SIG-M5 treated with dmso at 0.1 percent for 504 hours (cell line): ENCODE measurements at regions not wholly inside any gene's neighbourhood (a gene's known extent, or its start where the extent isn't known, plus 50 kb on each side); places are given as distances from the start of the nearest gene placed in this dataset.
"Not testable (repeated sequence)": the region's sequence is repeated elsewhere in the genome, so short reads cannot be mapped to it uniquely, and the experiment has no call there.

Experiments used
- DNase-seq: peaks from one replicate; lab custom pipeline; 2025; ENCODE audit not compliant: unreplicated experiment; lab: John Stamatoyannopoulos, UW

DNA sequence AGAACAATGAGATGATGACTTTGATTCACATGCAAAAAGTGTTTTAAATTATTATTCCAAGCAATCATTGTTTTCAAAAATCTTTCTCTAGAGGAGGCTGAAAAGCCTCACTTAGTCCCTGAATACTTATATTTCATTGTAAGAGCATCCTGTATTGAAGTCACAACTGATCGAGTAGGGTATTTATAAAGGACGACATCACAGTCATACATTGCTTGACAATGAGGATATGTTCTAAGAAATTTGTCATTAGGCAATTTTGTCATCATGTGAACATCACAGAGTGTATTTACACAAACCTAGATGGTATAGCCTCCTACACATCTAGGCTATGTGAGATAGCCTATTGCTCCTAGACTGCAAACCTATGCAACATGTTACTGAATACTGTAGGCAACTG is 510.4 kb upstream of the RGMB start:
- DNase-seq, result no peak

- no peak for DNase-seq
Observed at GRCh38 chr5:98268162-98268860, 505.2 kb upstream of the RGMB start.

- no peak for DNase-seq
Observed at GRCh38 chr5:98275980-98276379, 497.5 kb upstream of the RGMB start.

- no peak for DNase-seq
Observed at GRCh38 chr5:98282521-98282920, 490.9 kb upstream of the RGMB start.

- no peak for DNase-seq
Observed at GRCh38 chr5:98292496-98292895, 481.0 kb upstream of the RGMB start.

GRCh38 chr5:98296426-98296825 is 477.0 kb upstream of the RGMB start:
- DNase-seq, result no peak

DNA sequence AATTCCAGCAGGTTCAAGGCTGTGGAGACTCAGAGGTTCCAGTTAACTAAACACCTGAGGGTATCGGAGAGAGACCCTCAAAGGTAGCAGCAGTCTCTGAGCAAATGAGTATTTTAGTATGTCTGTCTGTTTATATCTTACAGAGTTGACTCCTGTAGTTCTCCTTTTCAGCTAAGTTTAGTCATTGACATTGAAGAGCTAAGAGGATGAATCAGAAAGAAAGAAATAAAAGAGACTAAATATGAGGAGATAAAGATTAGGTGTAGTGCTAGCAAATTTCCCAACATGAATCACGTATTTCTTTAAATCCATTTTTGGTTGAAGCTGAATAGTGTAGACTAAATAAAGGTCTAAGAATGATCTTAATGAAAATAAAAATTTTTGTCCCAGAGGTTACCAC is 474.0 kb upstream of the RGMB start:
- DNase-seq, result no peak

DNA sequence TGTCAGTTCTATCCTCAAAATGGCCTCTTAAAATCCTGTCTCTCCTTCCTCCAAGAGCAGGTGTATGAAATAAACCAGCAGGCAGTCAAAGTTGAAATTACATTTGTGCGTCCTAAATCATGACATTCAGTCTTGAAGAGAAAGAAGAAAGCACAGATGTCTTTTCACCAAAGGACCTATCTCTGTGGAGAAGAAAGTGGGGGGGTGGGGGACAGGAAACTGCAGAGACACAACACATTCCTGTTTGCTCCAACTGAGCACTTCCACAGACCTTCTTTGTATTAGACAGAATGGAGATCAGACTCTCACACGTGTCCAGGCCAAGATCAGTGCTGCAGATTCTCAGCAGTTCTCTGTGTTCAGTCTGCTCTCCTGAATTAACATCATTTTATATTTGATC is 471.9 kb upstream of the RGMB start:
- no peak for DNase-seq

DNA sequence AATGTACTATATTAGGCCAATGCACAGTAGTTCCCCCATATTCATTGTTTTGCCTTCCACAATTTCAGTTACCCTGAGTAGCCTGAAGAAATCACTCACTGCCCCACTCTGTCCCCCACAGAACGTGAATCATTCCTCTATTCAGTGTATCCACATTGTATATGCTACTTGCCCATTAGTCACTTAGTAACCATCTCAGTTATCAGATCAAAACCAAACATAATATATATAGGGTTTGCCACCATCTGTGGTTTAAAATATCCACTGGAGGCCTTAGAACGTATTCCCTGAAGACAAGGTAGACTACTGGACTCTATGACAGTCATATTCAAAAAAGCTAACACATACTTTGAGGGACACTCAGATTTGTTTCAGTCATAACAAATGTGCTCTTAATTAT is 465.7 kb upstream of the RGMB start:
- DNase-seq, result no peak

DNA sequence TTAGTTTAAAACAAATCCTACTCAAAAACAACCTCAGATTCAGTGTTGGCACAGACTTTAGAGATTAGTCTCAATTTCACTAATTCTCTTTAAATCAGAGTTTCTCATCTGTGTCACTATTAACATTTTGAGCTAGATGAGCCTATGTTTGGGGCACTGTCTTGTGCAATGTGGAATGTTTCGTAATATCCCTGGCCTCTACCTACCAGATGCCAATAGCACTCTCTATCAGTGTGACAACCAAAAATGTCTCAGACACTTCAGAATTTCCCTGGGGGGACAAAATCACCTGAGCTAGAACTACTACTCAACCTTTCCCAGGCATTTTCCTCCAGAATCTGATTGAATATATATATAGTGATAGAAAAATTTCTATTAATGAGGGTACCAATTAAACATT is 465.2 kb upstream of the RGMB start:
- no peak for DNase-seq

DNA sequence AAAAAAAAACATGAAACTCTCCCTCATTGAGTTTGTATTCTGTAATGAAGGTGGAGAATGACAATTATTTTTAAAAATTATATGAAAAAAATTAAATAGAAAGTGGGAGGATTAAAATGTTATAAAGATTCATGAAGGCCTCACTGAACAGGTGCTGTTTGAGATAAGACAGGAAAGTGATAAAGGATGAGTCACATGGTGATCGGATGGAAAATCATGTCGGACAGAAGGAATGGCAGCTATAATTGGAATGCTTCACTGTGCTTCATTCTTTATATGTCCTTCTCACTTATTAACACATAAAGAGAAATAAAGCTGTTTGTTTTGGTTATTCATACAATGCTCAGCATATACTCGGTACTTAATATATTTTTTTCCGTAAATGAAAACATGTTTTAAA is 464.5 kb upstream of the RGMB start:
- DNase-seq, result no peak

DNA sequence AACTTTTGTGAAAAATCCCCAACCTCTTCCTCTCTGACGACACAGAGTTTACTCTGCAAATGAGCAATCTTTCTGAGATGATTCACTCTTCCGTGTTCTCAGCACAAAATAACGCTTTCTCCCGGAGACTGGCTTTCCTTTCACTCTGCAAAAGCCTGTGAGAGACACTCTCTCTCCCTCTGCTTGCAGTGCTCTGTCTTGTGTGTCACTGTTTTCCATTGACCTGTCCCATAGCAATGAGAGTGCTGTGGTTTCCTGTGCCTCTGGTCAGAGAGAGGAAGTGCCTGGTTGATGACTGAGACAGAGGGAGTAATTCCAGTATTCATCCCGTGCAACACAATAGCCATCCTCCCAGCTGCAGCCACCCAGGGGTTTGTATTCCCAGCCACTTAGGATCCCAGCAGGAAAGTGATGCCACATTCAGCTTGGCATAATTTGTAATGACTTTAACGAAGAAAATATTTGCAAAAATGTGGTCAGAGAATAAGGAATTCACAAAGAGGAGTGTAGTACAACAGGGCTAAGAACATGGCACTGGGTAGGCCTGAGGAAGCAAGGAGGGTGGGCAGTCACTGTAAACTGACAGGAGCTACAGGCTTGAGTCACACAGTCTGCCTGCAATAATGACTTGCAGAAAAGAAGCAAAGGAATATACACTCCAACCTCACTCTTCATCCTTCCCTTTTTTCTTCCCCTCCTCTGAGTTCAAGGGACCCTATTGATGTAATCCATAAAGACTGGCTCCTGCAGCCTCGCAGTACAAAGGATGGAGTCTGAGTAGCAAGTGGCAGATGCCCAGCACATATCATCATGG is 463.5 kb upstream of the RGMB start:
- DNase-seq, result peak; percentile 43

DNA sequence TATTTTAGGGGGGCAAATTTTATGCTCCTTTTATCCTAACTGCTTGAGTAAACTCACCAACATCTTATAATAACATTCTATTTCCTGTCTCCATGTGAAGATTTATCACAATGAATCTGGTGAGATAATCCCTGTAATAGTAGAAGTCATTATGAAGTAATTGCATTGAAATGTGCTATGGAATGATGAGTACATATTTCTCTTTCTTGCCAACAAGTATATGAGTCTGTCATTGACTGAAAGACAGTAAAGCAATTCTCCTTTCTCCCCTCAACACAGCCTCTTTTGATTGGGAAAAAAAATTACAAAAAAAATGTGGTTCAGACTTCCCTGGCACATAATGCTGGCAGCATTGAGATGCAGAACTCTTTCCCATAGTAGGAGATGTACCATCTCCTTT is 459.2 kb upstream of the RGMB start:
- no peak for DNase-seq

- DNase-seq, result no peak
Observed at GRCh38 chr5:98318386-98318785, 455.1 kb upstream of the RGMB start.

- DNase-seq, result no peak
Observed at GRCh38 chr5:98319299-98320011, 454.0 kb upstream of the RGMB start.

DNA sequence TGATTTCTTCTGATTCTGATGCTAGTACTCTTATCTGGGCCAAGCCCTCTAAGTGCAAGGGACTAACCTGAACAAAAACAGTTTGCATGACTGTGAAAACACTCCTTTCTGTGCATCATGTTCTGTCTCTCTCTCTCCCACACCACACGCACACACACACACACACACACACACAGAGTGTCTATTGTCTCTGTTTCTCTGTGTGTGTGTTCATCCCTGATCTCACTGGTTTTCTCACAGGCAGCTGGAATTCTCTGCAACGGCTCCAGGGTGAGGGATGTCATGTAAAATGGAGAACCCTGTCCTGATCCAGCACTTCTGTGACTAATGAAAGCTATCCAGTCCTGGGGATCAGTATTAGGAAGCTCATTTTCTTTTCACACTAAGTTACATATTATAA is 453.1 kb upstream of the RGMB start:
- DNase-seq, result no peak

- no peak for DNase-seq
Observed at GRCh38 chr5:98321361-98321760, 452.1 kb upstream of the RGMB start.

DNA sequence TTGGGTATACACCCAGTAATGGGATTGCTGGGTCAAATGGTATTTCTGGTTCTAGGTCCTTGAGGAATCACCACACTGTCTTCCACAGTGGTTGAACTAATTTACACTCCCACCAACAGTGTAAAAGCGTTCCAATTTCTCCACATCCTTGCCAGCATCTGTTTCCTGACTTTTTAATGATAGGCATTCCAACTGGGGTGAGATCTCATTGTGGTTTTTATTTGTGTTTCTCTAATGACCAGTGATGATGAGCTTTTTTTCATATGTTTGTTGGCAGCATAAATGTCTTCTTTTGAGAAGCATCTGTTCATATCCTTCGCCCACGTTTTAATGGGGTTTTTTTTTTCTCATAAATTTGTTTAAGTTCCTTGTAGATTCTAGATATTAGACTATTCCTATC is 448.3 kb upstream of the RGMB start:
- not testable (repeated sequence) for DNase-seq

GRCh38 chr5:98328015-98328414 is 445.4 kb upstream of the RGMB start:
- no peak for DNase-seq

GRCh38 chr5:98330871-98331270 is 442.6 kb upstream of the RGMB start:
- no peak for DNase-seq

GRCh38 chr5:98333921-98334320 is 439.5 kb upstream of the RGMB start:
- DNase-seq, result no peak

DNA sequence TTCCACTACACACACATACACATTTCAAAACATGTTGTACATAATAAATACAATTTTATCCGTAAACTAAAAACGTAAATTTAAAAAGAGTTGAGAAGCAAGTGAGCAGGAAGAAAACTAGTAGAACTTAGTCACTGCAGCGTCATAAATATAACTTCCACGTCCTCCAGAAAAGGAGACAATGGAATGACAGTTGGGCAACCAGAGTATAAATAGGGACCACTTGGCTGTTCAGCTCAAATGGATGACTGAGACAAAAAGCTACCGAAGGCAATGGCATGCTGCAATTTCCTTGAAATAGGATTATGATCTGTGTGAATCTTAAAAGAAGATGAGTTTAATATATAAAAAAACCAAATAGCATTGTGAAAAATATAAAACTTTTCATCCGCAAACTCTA is 438.5 kb upstream of the RGMB start:
- no peak for DNase-seq
